ENCODE measurements at regions not wholly inside any gene's neighbourhood (a gene's known extent, or its start where the extent isn't known, plus 50 kb on each side); places are given as distances from the start of the nearest gene placed in this dataset.

DNA sequence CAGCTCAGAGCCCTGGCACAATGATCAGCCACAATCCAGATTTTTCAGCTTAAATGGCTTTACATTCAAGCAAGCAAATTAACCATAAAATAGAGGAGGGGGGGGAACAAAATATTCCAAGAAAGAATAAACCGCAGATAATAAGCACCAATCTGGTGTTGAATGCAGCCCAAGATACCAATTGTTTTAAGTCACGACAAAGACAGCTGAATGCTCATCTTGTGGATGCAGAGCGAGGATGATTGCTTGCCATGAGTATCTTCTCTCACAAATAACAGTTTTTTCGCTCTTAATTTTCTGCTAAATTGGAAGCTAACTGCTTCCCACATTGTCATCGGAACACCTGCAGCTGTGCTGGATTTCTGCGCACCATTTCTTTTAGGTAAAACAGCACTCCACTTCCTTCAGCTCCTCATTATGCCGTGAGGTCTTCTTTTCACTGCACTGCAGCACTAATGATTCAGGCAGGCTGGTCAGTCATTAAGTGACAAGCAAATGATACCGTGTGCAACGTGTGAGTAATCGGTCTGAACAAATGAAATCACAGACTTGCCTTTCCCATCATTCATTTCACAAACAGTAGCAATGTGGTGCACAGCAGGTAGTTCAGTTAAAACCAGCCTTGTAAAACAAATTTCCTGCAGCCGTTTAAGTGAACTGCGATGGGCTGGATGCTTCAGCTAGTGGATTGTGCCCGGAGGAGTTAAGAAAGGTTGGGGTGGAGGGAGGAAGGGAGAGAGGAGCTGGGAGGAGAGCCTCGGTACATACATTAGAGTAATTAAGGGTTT is 106.4 kb upstream of the CDCA7L start:
- TF ChIP-seq POLR2A (IDR thresholded peaks at IDR 0.05) (no peak), EP300 (IDR thresholded peaks at IDR 0.05) (no peak)
- TF ChIP-seq, protein P1, sequence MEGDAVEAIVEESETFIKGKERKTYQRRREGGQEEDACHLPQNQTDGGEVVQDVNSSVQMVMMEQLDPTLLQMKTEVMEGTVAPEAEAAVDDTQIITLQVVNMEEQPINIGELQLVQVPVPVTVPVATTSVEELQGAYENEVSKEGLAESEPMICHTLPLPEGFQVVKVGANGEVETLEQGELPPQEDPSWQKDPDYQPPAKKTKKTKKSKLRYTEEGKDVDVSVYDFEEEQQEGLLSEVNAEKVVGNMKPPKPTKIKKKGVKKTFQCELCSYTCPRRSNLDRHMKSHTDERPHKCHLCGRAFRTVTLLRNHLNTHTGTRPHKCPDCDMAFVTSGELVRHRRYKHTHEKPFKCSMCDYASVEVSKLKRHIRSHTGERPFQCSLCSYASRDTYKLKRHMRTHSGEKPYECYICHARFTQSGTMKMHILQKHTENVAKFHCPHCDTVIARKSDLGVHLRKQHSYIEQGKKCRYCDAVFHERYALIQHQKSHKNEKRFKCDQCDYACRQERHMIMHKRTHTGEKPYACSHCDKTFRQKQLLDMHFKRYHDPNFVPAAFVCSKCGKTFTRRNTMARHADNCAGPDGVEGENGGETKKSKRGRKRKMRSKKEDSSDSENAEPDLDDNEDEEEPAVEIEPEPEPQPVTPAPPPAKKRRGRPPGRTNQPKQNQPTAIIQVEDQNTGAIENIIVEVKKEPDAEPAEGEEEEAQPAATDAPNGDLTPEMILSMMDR (IDR thresholded peaks at IDR 0.05) = no peak
